ENCODE measurements at regions not wholly inside any gene's neighbourhood (a gene's known extent, or its start where the extent isn't known, plus 50 kb on each side); places are given as distances from the start of the nearest gene placed in this dataset.

GRCh38 chr9:82354279-82354659, 365.7 kb downstream of the SPATA31D1 start:
- DNase-seq (ENCODE audit: low read depth, low spot score): peak; percentile 91
- in situ Hi-C loops (cut with HindIII; ENCODE audit: low sequenced_read_pairs): no loop called here
- TF ChIP-seq CTCF (IDR thresholded peaks at IDR 0.05; ENCODE audit: low read depth, low read length): no peak
- H3K4me3 ChIP-seq (ENCODE audit: low read depth, low read length): no peak overlapping the region

GRCh38 chr9:82356131-82356530, 367.6 kb downstream of the SPATA31D1 start:
- in situ Hi-C loops (cut with HindIII; ENCODE audit: low sequenced_read_pairs): no loop called here
- H3K4me3 ChIP-seq (ENCODE audit: low read depth, low read length): no peak overlapping the region
- no peak for TF ChIP-seq CTCF (IDR thresholded peaks at IDR 0.05; ENCODE audit: low read depth, low read length)
- no peak for DNase-seq (ENCODE audit: low read depth, low spot score)

GRCh38 chr9:82356871-82357270, 368.3 kb downstream of the SPATA31D1 start:
- H3K4me3 ChIP-seq (ENCODE audit: low read depth, low read length): no peak overlapping the region
- DNase-seq (ENCODE audit: low read depth, low spot score): no peak
- in situ Hi-C loops (cut with HindIII; ENCODE audit: low sequenced_read_pairs): no loop called here
- TF ChIP-seq CTCF (IDR thresholded peaks at IDR 0.05; ENCODE audit: low read depth, low read length): no peak

GRCh38 chr9:82363198-82363597, 374.6 kb downstream of the SPATA31D1 start:
- no peak for DNase-seq (ENCODE audit: low read depth, low spot score)
- no peak for TF ChIP-seq CTCF (IDR thresholded peaks at IDR 0.05; ENCODE audit: low read depth, low read length)
- in situ Hi-C loops (cut with HindIII; ENCODE audit: low sequenced_read_pairs): no loop called here
- no peak overlapping the region for H3K4me3 ChIP-seq (ENCODE audit: low read depth, low read length)

- TF ChIP-seq CTCF (IDR thresholded peaks at IDR 0.05; ENCODE audit: low read depth, low read length): no peak
- in situ Hi-C loops (cut with HindIII; ENCODE audit: low sequenced_read_pairs): no loop called here
- H3K4me3 ChIP-seq (ENCODE audit: low read depth, low read length): no peak overlapping the region
Observed at GRCh38 chr9:82363682-82364081, 375.1 kb downstream of the SPATA31D1 start.

GRCh38 chr9:82367016-82367415, 378.4 kb downstream of the SPATA31D1 start:
- in situ Hi-C loops (cut with HindIII; ENCODE audit: low sequenced_read_pairs): no loop called here
- DNase-seq (ENCODE audit: low read depth, low spot score): no peak
- H3K4me3 ChIP-seq (ENCODE audit: low read depth, low read length): no peak overlapping the region
- no peak for TF ChIP-seq CTCF (IDR thresholded peaks at IDR 0.05; ENCODE audit: low read depth, low read length)

More at GRCh38 chr9:82363682-82364081, 375.1 kb downstream of the SPATA31D1 start:
- no peak for DNase-seq (ENCODE audit: low read depth, low spot score)

- TF ChIP-seq CTCF (IDR thresholded peaks at IDR 0.05; ENCODE audit: low read depth, low read length): no peak
- H3K4me3 ChIP-seq (ENCODE audit: low read depth, low read length): no peak overlapping the region
- no peak for DNase-seq (ENCODE audit: low read depth, low spot score)
- in situ Hi-C loops (cut with HindIII; ENCODE audit: low sequenced_read_pairs): no loop called here
Observed at GRCh38 chr9:82367929-82368328, 379.4 kb downstream of the SPATA31D1 start.

Measured in astrocyte of the spinal cord (primary cell).